CD4-positive, alpha-beta T cell (primary cell): ENCODE measurements at regions not wholly inside any gene's neighbourhood (a gene's known extent, or its start where the extent isn't known, plus 50 kb on each side); places are given as distances from the start of the nearest gene placed in this dataset.

Source experiments
- ATAC-seq: fragments of 200-7000 bp; cut with Tn5 transposase; one replicate; pipeline ENCODE4 v1.10.0; 2022; ENCODE audit warnings: mild to moderate bottlenecking; ENCODE audit not compliant: poor library complexity
- CTCF ChIA-PET: fragments of 350-600 bp; sonication (Branson Sonifier 250); formaldehyde crosslinking; loops from one replicate; lab custom pipeline; 2021; ENCODE audit warnings: antibody characterized with exemption, inconsistent platforms; lab: Charles Lee
- POLR2A ChIA-PET: fragments of 350-600 bp; sonication (Branson Sonifier 250); formaldehyde crosslinking; loops from one replicate; lab custom pipeline; 2021; ENCODE audit warnings: antibody characterized with exemption, inconsistent platforms; lab: Charles Lee
- DNase-seq, 14 experiments: peaks; one replicate each; pipeline ENCODE4 v3.0.0-alpha.2; 2013 to 2020; ENCODE audit warnings: mixed read lengths in 2 of 14
- H3K27ac ChIP-seq, 2 donors: one replicate each; pipeline versions ENCODE4 v1.5.1 to v1.7.0; 2013; ENCODE audit warnings: low read length in 2 of 2, low read depth in 1 of 2, mild to moderate bottlenecking in 1 of 2
- H3K27me3 ChIP-seq, 2 experiments: 1 replicate in 1 of 2; 2 replicates in 1 of 2; pipeline versions ENCODE4 v1.6.1 to v1.7.0; 2013; ENCODE audit warnings: low read length in 2 of 2, control low read depth in 1 of 2, mild to moderate bottlenecking in 1 of 2, moderate library complexity in 1 of 2; ENCODE audit not compliant: insufficient read depth in 2 of 2, control insufficient read depth in 1 of 2
- H3K36me3 ChIP-seq: one replicate; pipeline ENCODE4 v1.6.1; 2013; ENCODE audit warnings: low read length, control low read depth; ENCODE audit not compliant: insufficient read depth
- H3K4me1 ChIP-seq: one replicate; pipeline ENCODE4 v1.6.1; 2013; ENCODE audit warnings: low read length, control low read depth; ENCODE audit not compliant: insufficient read depth
- H3K4me3 ChIP-seq: one replicate; pipeline ENCODE4 v1.5.1; 2013; ENCODE audit warnings: mild to moderate bottlenecking, low read length, moderate library complexity
- H3K9me3 ChIP-seq, 2 experiments: 1 replicate in 1 of 2; 2 replicates in 1 of 2; pipeline versions ENCODE4 v1.6.1 to v1.7.0; 2013; ENCODE audit warnings: low read length in 2 of 2, mild to moderate bottlenecking in 2 of 2, control low read depth in 1 of 2, moderate library complexity in 1 of 2; ENCODE audit not compliant: control insufficient read depth in 1 of 2, insufficient read depth in 1 of 2
- H3K27ac Mint-ChIP-seq: one replicate; pipeline ENCODE4 v1.8.0; 2020; ENCODE audit warnings: mixed read lengths
- H3K27me3 Mint-ChIP-seq: one replicate; pipeline ENCODE4 v1.8.0; 2021; ENCODE audit warnings: mixed read lengths
- H3K36me3 Mint-ChIP-seq: one replicate; pipeline ENCODE4 v1.8.0; 2021; ENCODE audit warnings: low read depth, mixed read lengths
- H3K4me1 Mint-ChIP-seq: one replicate; pipeline ENCODE4 v1.8.0; 2021; ENCODE audit warnings: low read depth, mixed read lengths
- H3K4me3 Mint-ChIP-seq: one replicate; pipeline ENCODE4 v1.8.0; 2020; ENCODE audit warnings: mild to moderate bottlenecking, mixed read lengths
- H3K9me3 Mint-ChIP-seq: one replicate; pipeline ENCODE4 v1.8.0; 2020; ENCODE audit warnings: mixed read lengths
- CTCF ChIP-seq: fragments of 200-600 bp; IDR thresholded peaks from one replicate; pipeline ENCODE4 v1.8.0; 2022; ENCODE audit warnings: antibody characterized with exemption, mild to moderate bottlenecking
- intact Hi-C, 2 experiments: fragments of 100-400 bp; cut with DNase I in 1 of 2; cut with micrococcal nuclease in 1 of 2; formaldehyde crosslinking; loops; one replicate each; pipeline versions ENCODE4 v1.15.1 to v1.9.0; 2023 to 2025; cut with DNase I, micrococcal nuclease

DNA sequence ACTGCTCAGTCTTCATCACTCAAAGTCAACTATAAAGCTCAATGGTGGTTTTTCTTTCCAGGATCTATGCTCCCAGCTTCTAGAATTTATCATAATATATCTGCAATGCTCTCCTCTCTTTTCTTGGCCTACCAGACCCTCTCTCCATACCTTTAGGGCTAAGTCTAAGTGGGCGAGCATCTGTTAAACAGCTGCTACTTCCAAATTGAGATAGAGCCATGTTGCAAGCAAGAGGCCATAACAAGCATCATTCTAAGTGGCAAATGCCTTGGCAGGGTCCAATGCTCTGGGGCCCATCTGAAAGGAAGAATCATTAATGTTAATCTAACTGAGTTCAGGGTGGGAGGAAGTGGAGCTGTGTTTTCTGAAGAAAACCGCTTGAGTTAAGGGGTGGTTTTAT is 324.0 kb downstream of the TLR4 start:
- Histone ChIP-seq H3K4me1 (no peaks in the 10 kb centered on the region), H3K9me3 (peaks cover 0 to 4% of the 10 kb centered on the region in 2 experiments), H3K27ac (no peak overlapping the region), H3K27me3 (no peaks in the 10 kb centered on the region), H3K4me3 (no peak overlapping the region), H3K36me3 (no peaks in the 10 kb centered on the region)
- H3K36me3 Mint-ChIP-seq: no peaks in the 10 kb centered on the region
- no peak for TF ChIP-seq CTCF
- POLR2A ChIA-PET: no interaction called here
- no peak overlapping the region for H3K27ac Mint-ChIP-seq
- intact Hi-C loops: no loop called here
- no peaks in the 10 kb centered on the region for H3K27me3 Mint-ChIP-seq
- H3K9me3 Mint-ChIP-seq: peaks cover 4% of the 10 kb centered on the region
- H3K4me1 Mint-ChIP-seq: no peaks in the 10 kb centered on the region
- CTCF ChIA-PET: no interaction called here
- no peak for ATAC-seq
- no peak overlapping the region for H3K4me3 Mint-ChIP-seq
- DNase-seq: no peak

GRCh38 chr9:118029425-118029824 is 325.2 kb downstream of the TLR4 start:
- H3K9me3 ChIP-seq: peaks cover 0 to under 1% of the 10 kb centered on the region in 2 experiments
- H3K36me3 ChIP-seq: no peaks in the 10 kb centered on the region
- Mint-ChIP-seq H3K27ac (no peak overlapping the region), H3K36me3 (no peaks in the 10 kb centered on the region), H3K9me3 (peaks cover 6% of the 10 kb centered on the region), H3K4me3 (no peak overlapping the region), H3K4me1 (no peaks in the 10 kb centered on the region), H3K27me3 (peaks cover 11% of the 10 kb centered on the region)
- no peaks in the 10 kb centered on the region for H3K4me1 ChIP-seq
- H3K4me3 ChIP-seq: no peak overlapping the region
- POLR2A ChIA-PET: no interaction called here
- no peak for ATAC-seq
- intact Hi-C loops: no loop called here
- no peak overlapping the region for H3K27ac ChIP-seq
- TF ChIP-seq CTCF: no peak
- CTCF ChIA-PET: no interaction called here
- H3K27me3 ChIP-seq: no peaks in the 10 kb centered on the region
- no peak for DNase-seq

GRCh38 chr9:118034701-118035100 is 330.5 kb downstream of the TLR4 start:
- Mint-ChIP-seq H3K9me3 (peaks cover 2% of the 10 kb centered on the region), H3K27me3 (peaks cover 17% of the 10 kb centered on the region), H3K4me1 (no peaks in the 10 kb centered on the region), H3K4me3 (no peak overlapping the region), H3K27ac (no peak overlapping the region), H3K36me3 (no peaks in the 10 kb centered on the region)
- ChIA-PET POLR2A (no interaction called here), CTCF (no interaction called here)
- no peaks in the 10 kb centered on the region for H3K36me3 ChIP-seq
- no peak for ATAC-seq
- TF ChIP-seq CTCF: no peak
- intact Hi-C loops: no loop called here
- H3K4me1 ChIP-seq: no peaks in the 10 kb centered on the region
- no peaks in the 10 kb centered on the region for H3K9me3 ChIP-seq
- no peaks in the 10 kb centered on the region for H3K27me3 ChIP-seq
- H3K27ac ChIP-seq: no peak overlapping the region
- no peak overlapping the region for H3K4me3 ChIP-seq
- no peak for DNase-seq
